ENCODE measurements at regions not wholly inside any gene's neighbourhood (a gene's known extent, or its start where the extent isn't known, plus 50 kb on each side); places are given as distances from the start of the nearest gene placed in this dataset.

DNA sequence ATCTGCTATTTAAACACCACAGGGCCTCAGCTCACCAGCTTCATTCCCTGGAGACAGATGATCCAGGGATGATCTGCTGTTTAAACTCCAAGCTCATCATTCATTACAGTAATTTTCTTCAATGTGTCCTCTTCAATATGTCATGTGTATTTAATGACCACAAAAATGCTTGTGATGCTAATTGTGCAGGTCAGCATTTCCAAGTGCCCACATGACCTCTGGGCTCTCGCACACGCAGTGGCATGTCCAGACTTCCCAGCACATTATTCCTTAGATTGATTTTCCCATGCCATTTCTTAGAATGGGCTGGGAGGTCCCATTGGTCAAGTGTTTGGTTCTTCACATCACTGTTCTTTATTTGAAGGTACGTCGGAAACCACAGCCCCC is 434.4 kb downstream of the HAO1 start:
- no peak for DNase-seq (ENCODE audit: low spot score)

DNA sequence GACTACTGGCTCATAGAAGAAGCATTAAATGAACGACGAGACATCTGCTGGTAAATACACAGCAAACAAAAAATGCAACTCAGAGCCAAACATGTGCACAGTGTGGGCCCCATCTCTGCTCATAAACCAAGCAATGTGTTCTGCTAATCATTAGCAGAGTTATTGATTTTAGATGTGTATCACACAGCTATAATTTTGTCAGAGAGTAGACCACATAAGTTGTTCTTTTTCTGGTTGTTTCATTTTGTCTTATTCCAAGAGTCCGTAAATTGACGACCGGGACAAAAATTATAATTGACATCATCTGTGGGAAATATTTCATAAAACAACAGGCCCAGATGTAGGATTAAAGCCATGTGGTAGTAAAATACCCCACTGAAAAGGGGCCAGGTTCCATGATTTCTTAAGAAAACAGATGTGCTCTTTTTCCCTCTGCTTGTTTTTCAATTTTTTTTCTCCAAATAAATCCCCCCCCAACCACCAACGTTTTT is 423.6 kb downstream of the HAO1 start:
- DNase-seq (ENCODE audit: low spot score): no peak

DNA sequence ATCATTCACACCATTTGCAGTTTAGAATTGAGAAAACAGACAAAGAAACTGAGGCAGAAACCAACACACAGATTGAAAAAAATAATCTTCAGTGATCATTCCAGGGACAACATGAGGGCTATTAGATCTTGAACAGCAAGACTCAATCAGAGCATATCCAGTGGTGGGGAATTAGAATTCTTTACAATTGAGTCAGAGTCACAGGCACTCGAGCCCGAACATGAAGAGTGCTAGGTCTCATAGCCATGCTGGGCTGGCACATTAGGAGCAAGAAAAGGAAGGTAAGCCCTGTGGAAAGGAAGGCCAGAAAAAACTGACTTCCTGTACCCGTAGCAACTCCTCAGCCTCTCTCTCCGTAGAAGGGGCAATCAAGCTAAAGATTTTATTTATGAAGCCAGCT is 419.9 kb downstream of the HAO1 start:
- no peak for DNase-seq (ENCODE audit: low spot score)

DNA sequence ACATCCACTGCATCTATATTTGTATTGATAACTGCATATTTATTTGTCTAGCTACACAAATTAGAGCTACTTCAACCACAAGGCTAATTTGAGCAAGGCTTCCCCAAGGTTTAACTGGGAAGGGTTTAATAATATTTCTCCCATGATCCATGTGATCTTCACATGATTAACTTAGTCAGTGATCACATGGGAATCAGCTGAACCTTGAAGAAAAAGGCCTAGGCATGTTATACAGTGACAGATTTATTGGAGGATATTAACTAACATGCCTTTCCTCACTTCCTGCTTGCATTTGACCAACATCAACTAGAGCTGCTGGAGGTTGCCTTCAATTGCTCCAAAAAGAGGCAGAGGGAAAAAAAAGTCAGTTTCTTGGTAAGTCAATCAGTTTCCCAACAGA is 417.0 kb downstream of the HAO1 start:
- no peak for DNase-seq (ENCODE audit: low spot score)

DNA sequence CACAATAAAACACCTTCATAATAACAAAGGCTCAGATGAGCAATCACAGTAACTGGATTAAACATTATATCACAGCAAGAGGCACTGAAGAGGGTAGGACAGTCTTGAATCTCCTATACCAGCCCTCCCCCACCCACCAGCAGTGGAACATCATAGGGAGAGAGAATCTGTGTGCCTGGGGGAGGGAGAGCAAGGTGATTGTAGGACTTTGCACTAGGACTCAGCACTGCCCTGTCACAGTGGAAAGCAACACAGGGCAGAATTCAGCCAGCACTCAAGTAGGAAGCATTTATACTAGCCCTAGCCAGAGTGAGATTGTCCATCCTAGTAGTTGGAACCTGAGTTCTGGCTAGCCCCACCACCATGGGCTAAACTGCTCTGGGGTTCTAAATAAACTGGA is 400.2 kb downstream of the HAO1 start:
- DNase-seq (ENCODE audit: low spot score): no peak

DNA sequence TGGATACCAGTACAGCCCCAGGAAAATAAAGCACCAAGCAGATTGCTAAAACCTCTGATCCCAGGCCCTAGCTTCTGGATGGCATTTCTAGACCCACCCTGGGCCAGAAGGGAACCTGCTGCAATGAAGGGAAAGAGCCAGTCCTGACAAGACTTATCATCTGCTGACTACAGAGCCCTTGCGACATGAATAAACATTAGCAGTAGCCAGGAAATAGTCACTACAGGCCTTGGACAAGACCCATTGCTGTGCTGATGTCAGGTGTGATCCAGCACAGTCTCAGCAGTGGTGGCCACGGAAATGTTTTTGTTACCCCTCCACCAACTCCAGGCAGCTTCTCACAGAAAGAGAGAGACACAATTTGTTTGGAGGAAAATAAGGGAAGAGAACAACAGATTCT is 399.3 kb downstream of the HAO1 start:
- DNase-seq (ENCODE audit: low spot score): no peak

DNA sequence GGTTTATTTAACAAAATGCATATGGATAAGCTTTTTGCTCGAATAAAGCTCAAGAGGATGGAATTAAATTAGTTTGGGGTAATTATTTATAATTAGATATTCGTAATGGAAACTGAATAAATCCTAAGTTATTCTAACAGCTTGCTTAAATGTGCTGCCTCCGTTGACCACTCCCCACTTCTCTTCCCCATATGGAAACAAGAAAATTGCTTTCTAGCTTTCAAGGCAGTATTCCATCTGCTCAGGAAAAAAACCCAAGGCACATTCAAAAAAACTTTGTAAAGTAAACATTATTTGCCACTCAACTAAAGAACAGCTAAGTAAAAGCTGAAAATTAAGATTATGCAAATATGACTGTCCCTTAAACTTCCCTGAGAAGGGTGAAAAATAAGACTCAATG is 369.2 kb downstream of the HAO1 start:
- no peak for DNase-seq (ENCODE audit: low spot score)

DNA sequence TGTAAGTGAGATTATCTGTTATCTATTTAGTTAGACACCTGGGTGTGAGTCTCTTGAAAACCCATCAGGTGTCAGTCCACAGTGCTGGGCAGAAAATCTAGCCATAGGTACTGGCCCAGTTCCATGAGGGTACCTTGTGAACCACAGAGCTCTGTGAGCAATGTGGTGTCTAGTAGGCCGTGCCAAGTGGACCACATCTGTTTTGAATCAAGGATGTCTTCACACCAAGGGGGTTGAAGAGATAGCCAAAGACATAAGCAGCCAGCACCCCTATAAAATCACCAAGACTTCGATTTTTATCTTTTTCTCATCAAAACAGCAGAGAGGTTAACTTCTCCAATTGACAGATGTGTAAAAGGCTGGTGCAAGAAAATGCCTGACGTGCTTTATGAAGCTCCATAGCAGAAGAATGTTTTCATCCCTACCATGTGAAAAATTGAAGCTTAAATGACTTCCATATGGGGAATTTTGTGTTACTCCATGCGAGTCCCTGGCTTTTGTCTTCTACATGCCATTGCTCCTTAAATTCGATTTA is 368.7 kb downstream of the HAO1 start:
- DNase-seq (ENCODE audit: low spot score): no peak

DNA sequence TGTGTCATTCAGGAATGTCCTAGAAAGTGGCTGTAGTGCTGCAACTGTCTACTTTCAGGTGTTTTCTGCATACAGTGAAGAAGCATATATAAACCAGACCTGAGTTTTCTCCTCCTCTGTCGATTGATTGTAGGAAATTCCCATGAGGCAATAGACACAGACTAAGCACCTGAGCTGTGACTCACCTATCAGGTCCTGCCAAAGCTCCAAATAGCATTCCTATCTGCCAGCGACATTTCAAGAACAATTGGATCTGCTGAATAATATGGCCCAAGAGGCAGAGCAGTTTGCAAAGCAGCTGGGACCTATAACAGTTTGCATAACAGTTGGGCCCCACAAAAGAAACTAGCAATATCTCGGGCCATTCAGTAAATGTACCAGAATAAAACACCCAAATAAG is 360.4 kb downstream of the HAO1 start:
- DNase-seq (ENCODE audit: low spot score): no peak

DNA sequence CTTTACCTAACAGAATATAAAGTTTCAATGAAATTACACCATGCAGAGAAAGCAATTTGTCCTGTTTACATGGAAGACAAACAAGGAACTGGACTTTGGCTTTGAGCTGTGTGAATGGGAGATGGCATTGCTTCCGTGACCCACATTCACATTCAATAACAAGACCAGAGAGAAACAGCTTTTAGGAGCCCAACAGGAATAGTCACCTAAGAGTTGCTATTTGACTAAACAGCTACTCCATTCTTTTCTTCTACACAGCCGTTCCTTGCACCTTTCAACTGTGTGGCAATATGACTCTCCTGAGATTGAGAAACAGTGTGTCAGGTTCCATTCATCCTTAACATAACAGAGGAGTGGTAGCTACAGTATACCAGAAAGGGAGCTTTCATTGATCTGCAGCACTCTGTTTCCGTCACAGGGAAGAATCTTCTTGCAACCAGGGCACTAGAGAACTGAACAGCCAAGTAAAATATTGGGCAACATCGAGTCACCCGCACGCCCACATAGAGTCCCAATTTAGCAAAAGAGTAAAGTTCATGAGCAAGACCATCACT is 355.1 kb downstream of the HAO1 start:
- no peak for DNase-seq (ENCODE audit: low spot score)

DNA sequence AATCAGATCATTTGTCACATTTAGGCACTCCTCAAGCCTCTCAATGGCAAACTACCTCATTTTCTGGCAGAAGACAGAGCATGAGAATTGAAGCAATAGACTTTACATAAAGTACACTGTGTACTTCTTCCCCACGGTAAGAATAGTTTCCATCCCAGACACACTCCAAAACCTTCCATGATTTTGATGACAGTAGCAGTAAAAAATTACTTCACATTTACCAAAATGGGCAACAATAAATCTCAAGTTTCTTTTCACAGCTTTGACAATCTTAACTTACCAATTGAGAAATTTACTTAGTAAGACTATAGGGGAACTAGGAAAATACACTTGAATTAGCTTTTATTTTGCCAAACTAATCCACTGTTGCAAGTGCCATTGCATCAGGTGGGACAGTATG is 353.8 kb downstream of the HAO1 start:
- no peak for DNase-seq (ENCODE audit: low spot score)

DNA sequence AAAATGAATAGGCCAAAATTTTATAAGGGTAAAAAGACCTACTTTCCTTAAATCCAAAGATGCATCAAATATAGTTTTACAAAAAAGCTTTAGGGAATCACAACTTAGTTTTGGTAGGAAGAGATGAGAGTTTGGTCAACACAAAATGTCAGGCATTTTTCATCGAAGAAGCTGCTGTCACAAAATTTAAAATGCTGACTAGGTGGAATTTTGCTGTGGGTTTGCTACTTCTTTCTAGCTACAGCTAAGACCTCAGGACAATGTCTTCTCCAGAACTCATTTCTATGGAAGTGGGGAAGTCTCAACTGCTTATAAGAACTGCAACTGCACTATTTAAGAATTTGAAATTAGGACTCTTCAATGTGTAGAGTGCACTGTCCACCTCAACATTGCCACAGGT is 351.1 kb downstream of the HAO1 start:
- no peak for DNase-seq (ENCODE audit: low spot score)

DNA sequence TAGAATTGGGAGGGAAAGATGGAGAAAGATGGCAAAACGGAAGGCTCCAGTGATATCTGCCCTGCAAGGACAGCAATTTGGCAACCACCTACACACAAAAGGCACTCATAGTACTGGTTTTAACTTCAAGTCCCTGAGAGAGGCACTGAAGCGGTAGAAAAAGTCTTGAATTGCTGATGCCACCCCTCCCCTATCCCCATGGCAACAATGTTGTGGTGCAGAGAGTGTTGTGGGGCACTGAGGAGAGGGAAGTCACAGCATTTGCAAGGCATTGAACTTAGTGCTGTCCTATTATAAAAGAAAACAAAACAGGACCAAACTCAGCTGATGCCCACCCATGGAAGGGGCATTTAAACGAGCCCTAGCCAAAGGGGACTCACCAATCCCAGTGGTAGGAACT is 343.7 kb downstream of the HAO1 start:
- no peak for DNase-seq (ENCODE audit: low spot score)

DNA sequence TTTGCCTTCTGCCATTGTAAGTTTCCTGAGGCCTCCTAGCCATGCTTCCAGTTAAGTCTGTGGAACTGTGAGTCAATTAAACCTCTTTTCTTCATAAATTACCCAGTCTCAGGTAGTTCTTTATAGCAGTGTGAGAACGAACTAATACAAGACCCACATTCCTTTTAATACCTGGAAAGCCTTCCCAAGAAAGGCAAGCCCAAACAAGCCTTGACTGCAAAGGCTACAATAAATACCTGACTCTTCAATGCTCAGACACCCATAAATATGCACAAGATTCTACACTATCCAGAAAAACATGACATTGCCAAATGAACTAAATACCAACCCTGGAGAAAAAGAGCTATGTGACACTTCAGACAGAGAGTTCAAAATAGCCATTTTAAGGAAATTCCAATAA is 338.8 kb downstream of the HAO1 start:
- DNase-seq (ENCODE audit: low spot score): no peak

DNA sequence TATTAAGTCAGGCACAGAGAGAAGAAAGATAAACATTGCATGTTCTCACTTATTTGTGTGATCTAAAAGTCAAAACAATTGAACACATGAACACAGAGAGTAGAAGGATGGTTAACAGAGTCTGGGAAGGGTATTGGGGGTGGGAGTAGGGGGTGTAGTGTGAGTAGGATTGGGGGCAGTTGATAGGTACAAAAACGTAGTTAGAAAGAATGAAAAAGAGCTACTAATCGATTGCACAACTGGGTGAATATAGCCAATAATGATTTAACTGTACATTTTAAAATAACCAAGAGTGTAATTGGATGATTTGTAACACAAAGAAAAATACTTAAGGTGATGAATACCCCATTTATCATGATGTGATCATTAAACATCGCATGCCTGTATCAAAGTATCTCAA is 333.3 kb downstream of the HAO1 start:
- DNase-seq (ENCODE audit: low spot score): no peak

DNA sequence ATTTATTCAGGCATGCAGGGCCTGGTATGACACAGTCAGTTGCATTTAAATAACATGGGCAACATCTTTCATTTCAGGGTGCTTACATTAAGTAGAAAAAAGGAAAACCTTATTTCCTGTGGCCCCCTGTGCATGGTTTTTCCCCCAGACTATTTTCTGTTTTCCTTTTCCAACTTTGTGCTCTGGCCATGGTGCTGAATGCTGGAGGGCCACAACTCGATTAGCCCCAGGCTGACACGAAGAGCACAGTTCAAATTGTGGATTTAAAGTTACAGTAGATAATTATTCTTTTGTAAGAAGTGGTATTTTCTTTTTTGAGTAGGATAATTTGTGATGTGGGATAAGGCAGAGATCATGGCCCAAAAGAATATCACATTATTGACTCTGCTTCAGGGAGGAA is 332.0 kb downstream of the HAO1 start:
- no peak for DNase-seq (ENCODE audit: low spot score)

DNA sequence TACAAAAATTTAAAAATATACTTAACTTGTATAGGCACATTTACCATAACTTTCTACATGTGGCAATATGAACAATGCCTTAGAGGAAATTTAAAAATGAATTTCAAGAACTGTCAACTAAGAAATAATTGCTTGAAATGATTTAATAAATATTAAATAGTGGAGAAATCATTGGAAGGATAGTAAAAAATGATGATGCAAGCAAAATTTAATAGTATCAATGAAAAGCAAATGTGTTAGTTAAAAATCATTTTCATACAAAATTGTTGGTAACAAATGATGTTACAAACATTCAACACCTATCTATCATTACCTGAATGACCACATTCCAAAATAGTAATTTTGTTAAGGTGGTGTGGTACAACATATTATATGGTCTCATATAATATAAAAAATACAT is 331.0 kb downstream of the HAO1 start:
- no peak for DNase-seq (ENCODE audit: low spot score)

DNA sequence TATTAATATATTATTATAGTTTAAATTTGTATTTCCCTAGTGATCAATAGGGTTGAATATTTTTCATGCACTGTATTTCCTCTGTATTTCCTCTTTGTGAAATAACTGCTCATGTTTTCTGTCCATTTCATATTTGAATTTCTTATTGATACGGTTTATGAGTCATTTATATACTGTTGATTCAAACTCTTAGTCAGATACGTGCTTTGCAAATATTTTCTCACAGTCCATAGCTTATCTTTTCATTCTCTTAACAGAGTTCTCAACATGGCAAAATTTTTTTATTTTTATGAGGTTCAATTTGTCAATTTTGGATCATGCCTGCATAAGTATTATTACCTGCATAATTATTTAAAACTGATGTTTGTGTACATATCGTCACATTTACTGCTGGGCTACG is 329.6 kb downstream of the HAO1 start:
- no peak for DNase-seq (ENCODE audit: low spot score)

DNA sequence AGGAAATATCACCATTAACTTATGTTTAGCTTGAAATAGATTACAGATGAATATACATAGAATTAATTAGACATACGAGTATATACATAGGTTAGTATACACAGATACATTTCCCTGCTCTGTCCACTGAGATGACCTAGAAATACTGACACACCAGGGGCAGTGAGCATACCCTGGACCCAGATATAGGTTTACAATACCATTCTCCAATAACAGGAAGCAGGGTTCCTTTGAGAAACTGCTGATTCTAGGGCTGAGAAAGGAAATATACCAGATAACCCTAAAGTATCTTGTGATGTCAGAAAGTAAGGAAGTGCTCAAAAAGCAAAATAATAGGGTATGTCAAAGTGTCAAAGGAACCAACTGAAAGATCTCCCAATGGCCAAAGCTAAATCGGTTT is 322.5 kb downstream of the HAO1 start:
- DNase-seq (ENCODE audit: low spot score): no peak

DNA sequence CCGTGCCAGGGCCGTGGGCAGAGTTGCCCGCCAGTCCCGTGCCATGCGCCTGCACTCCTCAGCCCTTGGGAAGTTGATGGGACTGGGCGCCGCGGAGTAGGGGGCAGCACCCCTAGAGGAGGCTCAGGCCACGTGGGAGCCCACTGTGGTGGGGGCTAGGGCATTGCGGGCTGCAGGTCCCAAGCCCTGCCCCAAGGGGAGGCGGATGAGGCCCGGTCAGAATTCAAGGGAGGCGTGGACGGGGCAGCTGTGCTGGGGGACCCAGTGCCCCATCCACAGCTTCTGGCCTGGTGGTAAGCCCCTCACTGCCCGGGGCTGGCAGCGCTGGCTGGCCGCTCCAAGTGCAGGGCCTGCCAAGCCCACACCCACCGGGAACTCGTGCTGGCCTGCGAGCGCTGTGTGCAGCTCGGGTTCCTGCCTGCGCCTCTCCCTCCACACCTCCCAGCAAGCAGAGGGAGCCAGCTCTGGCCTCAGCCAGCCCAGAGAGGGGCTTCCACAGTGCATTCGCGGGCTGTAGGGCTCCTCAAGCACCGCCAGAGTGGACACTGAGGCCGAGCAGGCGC is 317.8 kb downstream of the HAO1 start:
- no peak for DNase-seq (ENCODE audit: low spot score)

DNA sequence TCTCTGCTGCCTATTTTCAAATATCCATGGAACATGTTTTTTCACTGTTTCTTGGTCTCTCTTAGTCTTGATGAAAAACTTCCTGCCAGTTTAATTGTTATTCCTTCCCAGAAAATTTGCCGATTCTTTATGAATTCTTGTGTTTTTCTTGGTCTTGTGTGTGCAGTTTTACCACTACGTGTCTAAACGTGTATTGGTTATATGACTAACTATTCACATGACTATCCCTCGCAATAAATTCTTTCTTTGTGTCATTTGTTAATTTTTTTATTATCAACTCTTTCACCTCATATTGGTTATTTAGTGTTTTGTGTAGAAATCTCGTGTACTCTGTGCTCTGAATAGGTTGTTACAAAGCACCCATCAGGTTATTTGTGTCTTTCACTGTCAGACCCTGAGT is 315.4 kb downstream of the HAO1 start:
- no peak for DNase-seq (ENCODE audit: low spot score)

DNA sequence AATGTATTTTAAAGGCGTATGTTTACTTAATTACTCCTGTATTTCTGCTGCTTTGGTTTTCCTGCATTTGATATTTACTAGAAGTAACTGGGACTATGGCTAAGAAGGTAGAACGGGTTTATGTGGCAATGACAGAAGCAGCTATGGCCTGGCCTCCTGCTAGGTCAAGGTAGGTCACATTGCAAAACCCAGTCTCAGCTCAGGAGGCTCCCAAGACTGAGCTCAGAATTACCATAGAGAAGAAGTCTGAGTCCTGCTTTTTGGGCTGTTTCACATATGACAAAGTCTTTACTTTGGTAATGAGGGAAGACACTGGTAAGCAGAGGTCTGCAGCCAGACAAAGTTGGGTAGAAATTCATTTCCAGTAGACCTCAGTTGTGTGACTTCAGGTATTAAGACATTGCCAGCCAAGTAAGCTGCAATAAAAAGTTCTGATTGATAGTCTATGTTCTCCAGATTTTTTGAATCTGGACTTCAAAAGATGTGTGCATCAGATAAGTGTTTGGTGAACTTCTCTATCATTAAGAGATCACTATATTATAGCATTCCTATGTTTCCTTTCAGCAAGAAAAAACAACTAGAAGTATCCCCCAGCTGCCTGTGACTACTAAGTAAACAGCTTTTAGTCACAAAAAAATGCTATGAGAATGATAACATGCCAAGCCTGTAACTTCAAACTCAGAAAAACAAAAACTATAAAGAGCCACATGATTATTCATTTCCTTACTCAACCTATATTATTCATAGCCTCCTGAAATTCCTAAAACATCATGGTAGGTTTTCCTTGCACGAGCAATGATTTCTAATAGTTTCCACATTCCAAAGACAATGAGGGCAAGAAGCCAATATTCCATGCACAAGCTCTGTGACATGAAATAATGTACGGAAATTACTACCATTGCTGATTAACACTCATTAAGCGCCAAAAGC is 312.3 kb downstream of the HAO1 start:
- DNase-seq (ENCODE audit: low spot score): no peak

DNA sequence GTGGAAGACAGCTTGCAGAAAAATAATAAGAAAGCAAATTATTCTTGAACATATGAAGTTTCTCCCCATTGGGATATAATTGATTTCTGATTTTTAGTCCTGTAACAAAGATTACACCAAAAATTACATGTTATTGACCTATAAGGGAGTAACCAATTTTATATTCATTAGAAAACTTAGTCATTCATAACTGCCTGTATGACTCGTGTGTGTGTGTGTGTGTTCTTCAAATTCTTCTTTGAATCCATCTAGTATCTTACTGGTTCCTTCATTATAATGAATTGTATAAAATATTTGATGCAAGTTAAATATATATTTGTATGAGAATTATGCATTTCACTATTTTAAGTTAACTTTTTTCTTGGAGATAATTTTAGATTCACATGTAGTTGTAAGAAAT is 310.4 kb downstream of the HAO1 start:
- no peak for DNase-seq (ENCODE audit: low spot score)
